ENCODE measurements at regions not wholly inside any gene's neighbourhood (a gene's known extent, or its start where the extent isn't known, plus 50 kb on each side); places are given as distances from the start of the nearest gene placed in this dataset.

GRCh38 chr7:46391231-46392201 is 470.4 kb upstream of the IGFBP3 start:
- no peak for DNase-seq

DNA sequence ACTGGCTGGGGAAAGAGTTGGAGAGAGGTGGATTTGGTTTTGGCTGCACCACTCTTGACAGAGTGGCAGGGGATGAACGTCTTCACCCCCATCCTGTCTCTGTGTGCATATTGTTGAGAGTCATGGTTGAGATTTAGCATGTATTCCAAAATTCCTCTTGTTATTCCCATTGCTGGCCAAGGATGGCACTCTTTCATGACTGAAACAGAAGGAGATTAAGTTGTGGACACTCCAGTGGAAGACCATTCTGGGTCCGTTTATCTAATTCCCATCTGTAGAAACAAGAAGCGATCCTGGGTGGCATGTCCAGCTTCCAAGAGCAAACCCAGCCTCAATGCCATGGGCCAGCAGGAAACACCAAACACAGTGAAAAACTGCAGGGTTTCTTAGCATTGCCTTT is 469.0 kb upstream of the IGFBP3 start:
- no peak for DNase-seq

- DNase-seq: no peak
Measured at GRCh38 chr7:46389146-46389545, 468.1 kb upstream of the IGFBP3 start.

DNA sequence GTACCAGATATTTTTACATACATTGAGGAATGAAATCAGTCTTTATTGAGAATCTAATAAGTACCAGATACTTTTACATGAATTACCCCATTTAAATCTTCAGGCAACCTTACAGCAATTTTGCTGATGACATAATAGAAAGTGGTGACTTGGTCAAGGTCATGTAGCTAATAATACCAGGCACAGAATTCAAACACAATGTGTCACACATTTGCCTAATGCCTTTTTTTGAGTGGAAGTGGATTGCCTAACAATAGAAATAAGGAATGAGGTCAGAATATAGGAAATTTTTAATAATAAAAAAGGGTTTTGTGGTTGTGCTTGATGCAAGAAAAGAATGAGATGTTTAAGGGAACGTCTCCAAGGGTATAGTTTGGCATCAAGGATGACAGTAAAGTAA is 466.6 kb upstream of the IGFBP3 start:
- no peak for DNase-seq

- no peak for DNase-seq
Measured at GRCh38 chr7:46386428-46387399, 465.6 kb upstream of the IGFBP3 start.

GRCh38 chr7:46385662-46386309 is 464.7 kb upstream of the IGFBP3 start:
- no peak for DNase-seq

DNA sequence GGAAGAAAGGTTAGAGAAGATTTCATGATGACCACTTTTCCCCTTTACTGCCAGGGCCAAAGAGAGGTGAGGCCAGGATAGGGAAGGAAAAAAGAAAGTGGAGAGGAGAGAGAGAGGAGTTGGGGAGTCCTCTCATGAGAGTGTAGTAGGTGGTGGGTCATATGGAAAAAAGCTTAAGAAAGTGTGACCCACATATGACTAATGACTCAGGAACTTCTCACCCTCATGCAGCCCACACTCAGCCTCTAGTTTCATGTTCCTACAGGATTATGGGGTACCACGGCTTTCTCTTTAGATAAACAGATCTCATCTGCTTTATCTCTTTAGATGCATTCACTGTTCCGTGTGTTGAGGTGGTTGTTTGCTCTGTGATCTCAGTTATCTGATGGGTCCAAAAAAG is 462.5 kb upstream of the IGFBP3 start:
- DNase-seq: no peak

- DNase-seq: no peak
Measured at GRCh38 chr7:46369933-46370654, 449.0 kb upstream of the IGFBP3 start.

DNA sequence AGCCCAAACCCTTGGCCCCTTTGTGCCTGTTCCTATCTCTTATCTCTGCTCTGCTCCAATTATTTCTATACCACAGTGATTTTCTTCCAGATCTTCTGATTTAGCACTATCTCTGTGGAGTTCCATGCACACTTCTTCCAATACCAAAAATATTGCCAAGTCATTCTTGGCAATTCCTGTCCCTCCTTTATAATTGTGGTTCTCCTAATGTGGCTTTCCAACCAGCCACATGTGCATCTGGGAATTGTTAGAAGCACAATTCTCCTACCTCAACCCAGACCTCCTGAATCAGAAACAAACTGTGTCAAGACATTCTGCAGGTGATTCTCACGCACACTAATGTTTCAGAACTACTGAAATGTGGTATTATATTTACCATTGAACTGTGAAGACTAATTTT is 447.8 kb upstream of the IGFBP3 start:
- no peak for DNase-seq

GRCh38 chr7:46366526-46366925 is 445.5 kb upstream of the IGFBP3 start:
- DNase-seq: no peak

GRCh38 chr7:46363688-46364087 is 442.6 kb upstream of the IGFBP3 start:
- DNase-seq: no peak

GRCh38 chr7:46360811-46361210 is 439.7 kb upstream of the IGFBP3 start:
- DNase-seq: no peak

GRCh38 chr7:46360296-46360695 is 439.2 kb upstream of the IGFBP3 start:
- DNase-seq: no peak

DNA sequence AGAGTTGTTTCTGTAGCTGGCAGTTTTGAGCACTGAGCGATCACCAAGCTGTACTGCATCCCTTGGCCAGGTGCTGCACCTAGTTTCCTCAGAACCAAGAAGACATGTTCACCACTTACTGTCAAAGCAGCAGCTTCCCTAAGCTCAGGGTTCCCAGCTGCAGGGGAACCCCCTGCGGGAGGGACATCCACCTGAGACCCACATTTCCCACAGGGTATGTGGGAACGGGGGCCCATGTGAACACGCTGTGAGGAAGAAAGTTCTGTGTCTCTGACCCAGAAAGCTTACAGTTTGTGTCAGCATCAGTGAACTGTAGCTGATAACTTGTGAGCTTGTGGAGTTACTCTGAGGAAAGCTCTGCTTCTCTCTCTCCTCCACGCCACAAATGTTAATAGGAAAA is 436.8 kb upstream of the IGFBP3 start:
- no peak for DNase-seq

- DNase-seq: no peak
Measured at GRCh38 chr7:46357290-46357689, 436.2 kb upstream of the IGFBP3 start.

DNA sequence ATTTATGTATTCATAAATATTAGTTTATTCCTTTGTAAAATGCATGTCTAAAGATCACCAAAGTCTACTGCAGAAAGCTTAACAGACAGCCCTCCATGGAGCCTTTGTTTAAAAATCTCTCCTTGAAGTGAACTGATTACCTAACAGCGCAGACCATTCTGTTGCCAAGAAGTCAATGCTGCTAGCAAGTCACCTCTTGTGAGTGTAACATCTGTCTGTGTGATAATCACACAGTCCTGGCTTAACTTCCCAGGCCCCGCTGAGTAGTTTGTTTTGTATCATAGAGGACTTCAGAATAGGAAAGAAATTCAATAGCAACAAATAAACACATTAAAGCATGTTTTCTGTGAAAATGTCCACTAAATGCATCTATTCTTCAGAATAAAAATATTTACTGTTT is 435.3 kb upstream of the IGFBP3 start:
- no peak for DNase-seq

- DNase-seq: no peak
Measured at GRCh38 chr7:46355331-46355730, 434.3 kb upstream of the IGFBP3 start.

DNA sequence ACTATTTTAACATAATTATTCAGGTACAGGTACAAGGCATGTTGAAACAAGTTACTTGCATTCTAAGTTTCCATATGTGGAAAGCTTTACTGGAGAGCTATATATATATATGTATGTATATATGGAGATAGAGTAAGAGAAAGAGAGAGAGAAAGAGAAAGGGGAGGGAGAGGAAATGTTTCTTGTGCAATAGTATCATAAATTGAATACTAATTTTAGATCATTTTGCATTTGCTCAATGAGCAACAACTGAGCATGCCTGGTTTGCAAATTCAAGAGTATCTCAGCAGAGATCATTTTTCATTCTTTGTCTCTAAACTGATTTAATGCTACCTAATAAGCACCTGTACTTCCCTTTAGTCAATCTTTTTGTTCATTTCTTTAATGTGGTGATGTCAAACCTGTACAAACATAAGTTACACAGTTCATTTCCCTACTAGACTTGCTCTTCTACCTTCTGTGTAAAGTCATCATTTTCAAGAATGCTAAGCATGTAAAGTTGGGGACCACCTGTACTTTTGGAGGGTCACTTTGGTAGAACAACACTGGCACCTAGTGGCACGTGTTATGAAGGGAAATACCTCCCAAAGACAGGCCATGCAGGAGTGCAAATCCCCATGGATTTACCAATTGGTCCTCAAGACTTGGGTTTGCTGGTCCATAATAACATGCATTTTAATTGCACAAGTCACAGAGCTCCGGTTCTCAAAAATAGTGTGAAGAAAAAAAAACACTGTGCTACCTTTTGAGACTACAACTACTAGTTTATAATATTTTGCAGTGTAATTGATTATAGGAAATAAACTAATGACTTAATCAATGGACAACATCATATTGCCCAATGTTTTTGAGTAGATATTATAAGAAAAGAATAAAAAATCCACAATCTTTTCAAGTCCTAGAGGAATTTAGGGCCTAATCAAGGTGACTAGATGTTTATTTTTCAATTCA is 431.2 kb upstream of the IGFBP3 start:
- peak in 1 of 2 experiments; percentile 39 for DNase-seq

GRCh38 chr7:46349490-46349889 is 428.4 kb upstream of the IGFBP3 start:
- no peak for DNase-seq

DNA sequence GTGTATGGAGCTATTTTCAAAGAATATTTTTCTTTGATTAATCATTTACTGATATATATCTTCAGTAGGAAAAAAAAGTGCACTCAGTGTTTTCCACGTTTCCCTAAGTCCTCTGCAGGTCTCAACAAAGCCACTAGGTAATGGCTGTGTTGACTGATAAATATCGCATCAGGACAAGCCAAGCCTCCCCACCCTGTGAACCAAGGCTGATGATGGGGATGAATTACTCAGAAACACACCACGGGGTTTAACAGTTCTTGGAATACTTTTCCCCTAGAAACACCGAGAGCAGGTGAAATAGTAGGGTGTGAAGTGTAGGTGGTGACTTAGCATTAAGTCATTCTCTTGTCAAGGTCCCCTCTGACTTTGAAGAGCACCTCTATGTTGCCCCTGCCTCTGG is 423.5 kb upstream of the IGFBP3 start:
- DNase-seq: no peak

DNA sequence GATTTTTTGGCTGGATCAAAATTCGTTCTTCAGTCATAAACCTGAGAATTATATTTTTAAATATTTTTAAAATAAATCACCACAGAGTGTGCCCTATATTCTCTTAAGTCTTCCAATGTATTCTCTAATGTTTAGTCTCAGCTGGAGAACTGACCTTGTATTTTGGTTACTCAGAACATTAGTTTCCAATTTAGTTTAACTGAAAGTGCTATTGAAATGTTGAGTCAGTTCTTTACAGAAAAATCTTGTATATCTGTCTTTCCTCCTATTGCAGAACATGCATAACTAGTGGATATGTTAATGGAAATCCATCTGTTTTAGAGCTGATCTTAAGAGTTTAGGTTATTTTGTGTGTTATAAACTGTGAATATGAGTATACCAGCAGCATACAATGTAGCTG is 422.7 kb upstream of the IGFBP3 start:
- no peak for DNase-seq

All from SW 1271 (cell line).